ENCODE measurements at regions not wholly inside any gene's neighbourhood (a gene's known extent, or its start where the extent isn't known, plus 50 kb on each side); places are given as distances from the start of the nearest gene placed in this dataset.
"Not testable (repeated sequence)": the region's sequence is repeated elsewhere in the genome, so short reads cannot be mapped to it uniquely, and the experiment has no call there.

DNA sequence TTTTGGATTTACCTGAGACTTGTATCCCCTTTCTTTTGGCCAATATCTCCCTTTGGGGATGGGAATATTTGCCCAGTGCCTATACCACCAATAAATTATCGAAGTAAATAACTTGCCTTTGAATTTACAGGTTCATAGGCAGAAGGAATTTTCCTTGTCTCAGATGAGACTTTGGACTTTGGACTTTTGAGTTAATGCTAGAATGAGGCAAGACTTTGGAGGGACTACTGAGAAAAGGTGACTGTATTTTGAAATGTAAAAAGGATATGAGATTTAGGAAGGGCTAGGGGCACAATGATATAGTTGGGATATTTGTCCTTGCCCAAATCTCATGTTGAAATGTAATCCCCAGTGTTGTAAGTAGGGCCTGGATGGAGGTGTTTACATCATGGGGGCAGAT lies 384.5 kb upstream of the GHITM start:
- no peak for DNase-seq (ENCODE audit: low spot score)

DNA sequence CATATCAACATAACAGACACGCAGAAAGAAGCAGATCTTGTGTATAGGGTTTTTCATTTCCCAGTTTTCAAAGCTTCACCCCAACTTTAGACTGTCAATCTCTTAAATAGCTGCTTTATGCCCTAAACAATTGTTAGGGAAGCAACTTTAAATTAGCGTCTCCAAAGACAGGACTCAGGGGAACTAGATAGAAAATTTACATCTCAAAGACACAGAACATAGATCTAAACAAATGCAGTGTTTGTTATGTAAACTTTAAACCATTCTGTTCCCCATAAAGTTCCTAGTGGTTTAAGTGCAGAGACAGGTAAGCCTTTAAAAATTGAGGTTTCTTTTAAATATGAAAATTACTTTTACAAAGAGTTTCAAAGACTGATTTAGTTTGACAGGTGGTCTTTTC lies 379.2 kb upstream of the GHITM start:
- no peak for DNase-seq (ENCODE audit: low spot score)

DNA sequence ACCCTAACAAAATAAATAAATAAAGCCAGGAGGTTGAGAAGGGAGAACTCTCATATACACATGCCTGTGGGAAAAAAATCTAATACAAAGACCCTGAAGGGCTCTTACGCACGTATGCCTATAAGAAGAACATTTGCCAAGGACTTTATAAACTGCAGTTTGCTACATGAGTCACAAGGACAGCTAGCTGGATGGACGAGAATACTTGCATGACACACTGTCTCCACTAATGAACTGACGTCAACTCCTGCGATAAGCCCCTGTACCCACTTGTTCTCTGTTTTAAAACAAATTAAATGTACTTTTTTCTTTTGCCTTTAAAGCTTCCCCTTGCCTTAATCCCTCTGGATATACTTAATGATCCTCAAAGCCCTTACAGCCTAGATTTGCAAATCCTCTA lies 374.6 kb upstream of the GHITM start:
- DNase-seq (ENCODE audit: low spot score), result no peak

- DNase-seq (ENCODE audit: low spot score), result no peak
Observed at GRCh38 chr10:83765731-83766130, 373.6 kb upstream of the GHITM start.

DNA sequence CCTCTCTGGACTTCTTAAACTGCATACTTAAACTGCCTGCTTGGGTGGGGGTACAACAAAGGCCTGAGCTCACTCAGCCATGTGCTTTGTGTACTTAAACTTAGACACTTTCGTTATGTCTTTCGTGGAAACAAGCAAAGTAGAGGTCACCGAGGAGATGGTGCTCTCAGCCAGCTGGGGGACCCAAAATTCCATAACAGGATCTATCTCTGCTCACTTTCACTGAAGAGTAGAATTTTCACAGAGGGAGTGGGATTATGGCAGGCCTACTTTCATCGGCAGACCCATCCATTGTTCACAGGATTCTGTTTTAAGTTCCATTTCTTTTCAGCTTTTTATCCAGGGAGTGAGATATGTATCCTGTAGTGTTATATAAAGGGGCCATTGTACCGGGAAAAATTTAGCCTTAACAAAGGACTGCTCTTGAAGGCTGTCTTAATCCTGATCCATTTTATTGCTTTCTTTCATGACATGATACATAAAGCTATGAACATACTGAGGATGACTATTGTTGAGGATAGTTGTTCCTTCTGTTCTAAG lies 370.0 kb upstream of the GHITM start:
- no peak for DNase-seq (ENCODE audit: low spot score)

DNA sequence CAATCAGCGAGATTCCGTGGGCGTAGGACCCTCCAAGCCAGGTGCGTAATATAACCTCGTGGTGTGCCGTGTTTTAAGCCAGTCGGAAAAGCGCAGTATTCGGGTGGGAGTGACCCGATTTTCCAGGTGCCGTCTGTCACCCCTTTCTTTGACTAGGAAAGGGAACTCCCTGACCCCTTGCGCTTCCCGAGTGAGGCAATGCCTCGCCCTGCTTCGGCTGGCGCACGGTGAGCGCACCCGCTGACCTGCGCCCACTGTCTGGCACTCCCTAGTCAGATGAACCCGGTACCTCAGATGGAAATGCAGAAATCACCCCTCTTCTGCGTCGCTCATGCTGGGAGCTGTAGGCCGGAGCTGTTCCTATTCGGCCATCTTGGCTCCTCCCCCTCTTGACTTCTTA lies 352.6 kb upstream of the GHITM start:
- DNase-seq (ENCODE audit: low spot score), result not testable (repeated sequence)

DNA sequence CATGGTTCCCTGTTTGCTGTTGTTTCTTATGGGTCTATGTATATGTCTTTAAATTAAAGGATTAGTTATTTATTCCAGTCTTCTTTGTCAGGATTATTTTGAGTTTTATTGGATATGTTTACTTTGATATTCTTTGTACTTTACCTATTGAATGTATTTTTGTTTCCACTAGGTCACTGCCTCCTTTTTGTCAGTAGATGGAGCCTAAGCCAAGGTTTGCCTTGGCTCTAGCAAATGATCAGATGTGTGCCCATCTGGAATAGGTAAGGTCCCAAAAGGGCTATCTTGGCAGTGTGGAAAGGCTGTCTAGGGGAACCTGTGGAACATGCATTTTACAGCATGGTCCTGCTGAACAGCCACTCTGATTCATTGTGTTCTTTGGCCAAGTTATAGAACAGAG lies 337.3 kb upstream of the GHITM start:
- DNase-seq (ENCODE audit: low spot score), result no peak

DNA sequence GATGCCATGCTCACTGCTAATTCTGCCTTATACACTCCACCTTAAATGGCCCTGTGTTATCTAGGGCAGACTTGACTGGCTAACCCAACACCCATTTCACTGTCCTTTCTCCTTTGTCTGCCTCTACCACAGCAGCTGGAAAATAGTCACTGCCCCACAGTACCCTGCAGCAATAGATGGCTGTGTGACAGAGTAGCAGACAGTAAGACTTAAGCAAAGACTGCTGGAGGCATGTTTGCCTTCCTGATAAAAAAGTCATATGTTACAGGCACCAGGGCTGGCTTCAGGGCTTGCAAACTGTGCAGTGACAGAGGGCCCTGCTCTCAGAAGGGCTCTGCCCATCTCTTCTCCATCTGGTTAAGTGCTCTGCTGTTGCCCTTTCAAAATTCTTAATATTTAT lies 332.6 kb upstream of the GHITM start:
- no peak for DNase-seq (ENCODE audit: low spot score)

- DNase-seq (ENCODE audit: low spot score), result no peak
Observed at GRCh38 chr10:83809001-83809400, 330.3 kb upstream of the GHITM start.

DNA sequence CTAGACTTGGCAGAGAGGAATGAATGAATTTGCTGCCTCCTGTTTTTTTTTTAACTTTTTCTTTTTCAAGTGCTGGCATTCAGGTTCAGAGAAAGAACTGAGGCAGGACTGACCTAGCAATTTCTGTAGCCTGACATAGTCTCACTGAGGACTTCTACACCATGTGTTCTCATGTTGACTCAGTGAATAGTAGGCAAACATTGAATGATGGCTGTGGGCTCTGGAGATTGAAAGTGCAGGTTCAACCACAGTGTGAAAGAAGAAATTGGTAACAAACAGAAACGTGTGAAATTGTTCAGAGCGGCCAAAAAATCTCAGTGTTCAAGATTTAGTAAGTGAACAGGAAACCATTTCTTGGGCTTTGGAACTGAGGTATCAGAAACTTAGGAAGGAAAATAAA lies 322.4 kb upstream of the GHITM start:
- no peak for DNase-seq (ENCODE audit: low spot score)

DNA sequence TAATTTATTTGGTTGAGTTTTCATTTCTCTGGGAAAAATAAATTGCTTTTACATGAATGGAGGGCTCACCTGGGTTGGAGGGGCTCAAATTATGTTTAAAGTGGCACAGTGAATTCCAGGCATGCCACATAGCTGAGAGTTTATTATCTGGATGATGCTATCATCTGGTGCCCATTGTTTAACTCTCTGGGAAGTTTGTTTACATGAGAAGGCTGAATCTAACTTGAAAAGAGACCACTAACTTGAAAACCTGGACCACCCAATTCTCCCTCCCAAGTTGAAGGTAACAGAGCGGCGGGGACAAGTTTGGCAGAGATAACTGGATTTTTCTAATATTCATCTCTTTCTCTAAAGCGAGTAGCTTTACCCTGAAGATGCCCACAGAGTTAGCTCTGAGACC lies 321.5 kb upstream of the GHITM start:
- DNase-seq (ENCODE audit: low spot score), result no peak

GRCh38 chr10:83819609-83820008 lies 319.7 kb upstream of the GHITM start:
- DNase-seq (ENCODE audit: low spot score), result no peak

DNA sequence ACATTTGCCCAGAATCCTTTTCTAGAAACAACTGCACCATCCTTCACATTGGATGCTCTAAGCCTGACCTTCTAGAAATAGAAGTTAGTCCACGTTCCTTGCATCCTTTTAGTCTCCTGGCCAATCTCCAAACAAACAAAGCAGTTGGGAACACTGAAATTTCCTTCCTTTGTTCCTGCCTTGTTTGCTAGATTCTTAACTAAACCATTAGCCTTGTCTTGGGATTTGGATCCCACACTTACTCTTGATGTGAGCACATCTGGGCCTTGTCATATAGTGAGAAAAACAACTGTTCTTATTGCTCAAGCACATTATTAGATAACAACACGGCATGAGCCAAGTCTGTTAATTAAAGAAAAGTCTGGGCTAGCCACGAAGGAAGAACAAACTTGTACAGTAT lies 319.3 kb upstream of the GHITM start:
- DNase-seq (ENCODE audit: low spot score), result no peak

- DNase-seq (ENCODE audit: low spot score), result no peak
Observed at GRCh38 chr10:83824099-83824498, 315.2 kb upstream of the GHITM start.

DNA sequence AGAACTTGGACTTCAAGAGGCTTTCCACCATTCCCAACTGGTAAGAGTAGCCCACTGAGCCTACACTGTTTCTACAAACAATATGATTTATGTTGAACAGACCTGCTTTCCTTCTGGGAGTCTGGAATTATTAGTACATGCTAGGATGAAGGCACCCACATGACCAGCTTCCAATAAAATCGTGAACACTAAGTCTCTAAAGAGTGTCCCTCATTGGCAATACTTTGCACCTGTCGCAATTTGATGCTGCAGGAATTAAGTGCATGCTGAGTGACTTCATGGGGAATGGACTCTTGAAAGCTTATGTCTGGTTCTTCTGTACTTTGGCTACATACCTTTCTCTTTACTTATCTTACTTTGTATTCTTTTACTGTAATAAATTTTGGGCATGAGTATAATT lies 305.2 kb upstream of the GHITM start:
- DNase-seq (ENCODE audit: low spot score), result no peak

GRCh38 chr10:83835945-83836745 lies 303.2 kb upstream of the GHITM start:
- DNase-seq (ENCODE audit: low spot score), result no peak

- DNase-seq (ENCODE audit: low spot score), result no peak
Observed at GRCh38 chr10:83848677-83849076, 290.6 kb upstream of the GHITM start.

- DNase-seq (ENCODE audit: low spot score), result no peak
Observed at GRCh38 chr10:83849150-83849549, 290.2 kb upstream of the GHITM start.

GRCh38 chr10:83852146-83852545 lies 287.2 kb upstream of the GHITM start:
- DNase-seq (ENCODE audit: low spot score), result no peak

DNA sequence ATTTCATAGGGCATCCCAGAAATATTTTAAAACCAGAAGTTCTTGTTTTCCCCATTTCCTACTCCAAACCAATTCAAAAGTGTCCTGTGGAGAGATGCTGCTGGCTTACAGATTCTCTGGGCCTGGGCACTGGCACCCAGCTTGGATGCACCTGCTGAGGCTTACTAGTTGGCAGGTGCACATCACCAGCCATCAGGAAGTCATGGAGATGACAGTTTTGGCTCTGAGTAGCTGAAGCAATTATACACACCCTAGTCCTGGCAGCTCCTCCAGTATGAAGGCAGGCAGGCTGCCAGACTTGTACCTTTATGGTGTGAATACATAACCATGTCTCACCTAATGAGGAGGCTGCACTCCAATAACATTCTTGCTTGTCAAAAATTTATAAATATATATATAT lies 276.6 kb upstream of the GHITM start:
- DNase-seq (ENCODE audit: low spot score), result no peak

GRCh38 chr10:83863283-83863966 lies 275.9 kb upstream of the GHITM start:
- no peak for DNase-seq (ENCODE audit: low spot score)

GRCh38 chr10:83869898-83870297 lies 269.4 kb upstream of the GHITM start:
- DNase-seq (ENCODE audit: low spot score), result no peak

Data from CD4-positive, alpha-beta T cell treated with Interleukin-6 at 100 ng/mL for 8 hours (primary cell).